ENCODE measurements at regions not wholly inside any gene's neighbourhood (a gene's known extent, or its start where the extent isn't known, plus 50 kb on each side); places are given as distances from the start of the nearest gene placed in this dataset.

DNA sequence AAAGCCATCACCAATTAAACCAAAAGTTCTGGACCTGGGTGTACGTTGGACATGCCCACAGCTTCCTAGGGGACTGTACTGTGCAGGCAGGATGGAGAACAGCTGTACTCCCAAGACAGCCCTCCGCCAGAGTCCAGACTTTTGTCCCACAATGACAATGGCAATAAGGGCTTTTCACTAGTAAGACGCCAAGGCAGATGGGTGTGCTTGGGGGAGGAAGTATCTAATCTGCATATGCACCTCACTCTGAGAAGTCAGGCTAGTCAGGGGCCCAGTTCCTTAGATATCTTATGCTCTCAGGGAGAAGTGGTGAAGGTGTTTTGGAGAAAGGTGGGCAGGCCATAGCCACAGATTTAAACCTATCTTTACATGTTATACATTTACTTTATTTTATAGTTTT lies 85.1 kb upstream of the USP47 start:
- no peak for DNase-seq (ENCODE audit: low read depth in 2 of 2)

DNA sequence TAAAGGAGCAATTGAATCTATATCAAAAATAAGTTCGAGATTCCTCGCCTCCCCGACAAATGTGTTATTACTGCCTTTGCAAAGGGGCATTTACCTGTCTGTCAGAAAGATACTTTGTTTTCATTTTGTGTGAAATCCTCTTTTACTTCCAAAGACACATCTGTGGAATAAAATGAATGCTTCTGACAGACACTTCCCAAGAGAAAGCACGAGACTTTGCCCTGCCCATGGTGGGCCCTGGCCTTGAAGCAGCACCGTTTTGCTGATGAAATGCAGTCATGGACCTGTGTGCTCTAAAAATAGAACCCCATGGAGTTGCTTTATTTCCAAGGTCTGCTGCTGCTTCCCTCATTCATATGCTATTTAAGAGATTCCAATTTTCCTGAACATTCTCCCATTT lies 85.9 kb upstream of the USP47 start:
- DNase-seq (ENCODE audit: low read depth in 2 of 2), result no peak

DNA sequence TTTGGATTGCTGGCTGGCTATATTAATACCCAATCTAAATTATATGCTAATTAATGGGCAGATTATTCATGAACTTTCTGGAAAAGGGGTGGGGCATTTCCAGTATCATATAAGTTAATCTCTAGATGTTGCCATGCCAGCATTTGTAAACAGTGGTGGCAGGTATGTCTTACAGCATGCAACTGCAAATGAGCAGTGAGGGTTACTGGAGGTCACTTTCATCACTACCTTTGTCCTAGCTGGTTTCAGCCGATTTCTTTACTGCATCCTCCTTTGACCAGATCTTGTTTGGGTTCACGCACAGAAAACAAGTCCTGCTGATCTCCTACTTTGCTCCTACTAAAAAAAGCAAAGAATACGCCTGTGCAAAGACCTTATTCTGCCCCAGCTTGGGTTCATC lies 89.1 kb upstream of the USP47 start:
- DNase-seq (ENCODE audit: low read depth in 2 of 2), result no peak

DNA sequence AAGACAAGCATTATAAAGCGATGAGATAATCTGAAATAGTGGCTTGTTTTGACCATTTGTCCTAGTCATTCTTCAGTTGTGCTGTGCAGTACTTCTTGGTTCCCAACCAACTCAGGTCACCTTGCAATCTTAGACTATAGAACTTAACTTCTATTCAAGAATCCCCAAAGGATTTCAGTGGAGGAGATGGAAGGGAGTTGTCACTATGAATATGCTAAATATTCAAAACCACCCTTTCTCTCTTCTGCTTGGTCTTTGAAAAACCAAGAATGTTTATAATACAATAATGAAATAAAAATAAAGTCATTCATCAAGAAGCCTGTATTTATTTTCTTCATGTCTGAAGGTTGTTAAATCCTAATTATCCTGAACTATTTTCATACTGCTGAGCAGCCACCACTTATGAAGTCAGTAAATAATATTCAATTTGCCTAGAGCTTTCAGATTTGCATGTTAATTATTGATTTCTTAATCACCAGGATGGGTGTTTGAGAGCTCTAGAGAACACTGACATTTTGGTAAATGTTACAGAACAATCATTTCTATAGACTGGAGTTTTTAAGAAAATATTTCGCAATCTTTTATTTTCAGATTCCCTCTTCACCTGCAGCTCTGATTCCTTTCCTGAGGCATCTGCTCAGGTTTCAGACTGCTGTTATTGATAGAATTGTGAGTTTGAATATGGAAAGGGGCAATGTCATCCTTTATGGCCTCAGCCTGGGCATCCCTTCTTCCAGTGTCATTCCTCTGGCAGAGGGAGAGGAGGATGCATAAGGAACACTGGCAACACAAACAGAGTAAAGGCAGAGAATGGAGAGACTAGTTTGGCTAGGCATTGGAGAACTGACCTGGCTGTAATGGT lies 91.5 kb upstream of the USP47 start:
- DNase-seq (ENCODE audit: low read depth in 2 of 2), result no peak

DNA sequence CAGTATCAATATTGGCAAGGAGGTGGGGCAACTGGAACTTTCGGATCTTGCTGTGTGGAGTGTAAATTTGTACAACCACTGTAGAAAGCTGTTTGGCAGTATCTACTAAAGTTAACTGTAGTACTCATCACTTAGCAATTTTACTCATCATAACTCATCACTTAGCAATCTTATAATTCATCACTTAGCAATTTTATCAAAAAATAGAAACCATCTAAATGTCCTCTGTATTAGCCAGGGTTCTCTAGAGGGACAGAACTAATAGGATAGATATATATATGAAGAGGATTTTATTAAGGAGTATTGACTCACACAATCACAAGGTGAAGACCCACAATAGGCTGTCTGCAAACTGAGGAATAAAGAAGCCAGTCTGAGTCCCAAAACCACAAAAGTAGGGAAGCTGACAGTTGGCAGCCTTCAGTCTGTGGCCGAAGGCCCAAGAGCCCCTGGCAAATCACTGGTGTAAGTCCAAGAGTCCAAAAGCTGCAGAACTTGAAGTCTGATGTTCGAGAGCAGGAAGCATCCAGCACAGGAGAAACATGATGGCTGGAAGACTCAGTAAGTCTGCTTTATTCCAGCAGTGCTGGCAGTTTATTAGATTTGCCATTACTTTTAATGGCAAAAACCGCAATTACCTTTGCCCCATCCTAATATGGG lies 92.9 kb upstream of the USP47 start:
- DNase-seq (ENCODE audit: low read depth in 2 of 2), result no peak

DNA sequence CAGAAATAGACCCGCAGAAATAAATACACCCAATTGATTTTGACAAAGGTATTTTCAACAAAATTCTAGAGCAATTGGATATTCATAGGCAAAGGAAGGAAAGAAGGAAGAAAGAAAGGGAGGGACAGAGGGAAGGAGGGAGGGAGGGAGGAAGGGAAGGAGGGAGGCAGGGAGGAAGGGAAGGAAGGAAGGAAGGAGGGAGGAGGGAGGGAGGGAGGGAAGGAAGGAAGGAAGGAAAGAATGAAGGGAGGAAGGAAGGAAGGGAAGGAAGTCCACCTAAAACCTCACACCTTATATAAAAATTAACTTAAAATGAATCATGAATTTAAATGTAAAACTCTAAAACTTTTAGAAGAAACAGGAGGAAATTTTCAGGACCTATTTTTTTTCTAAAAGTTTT lies 94.2 kb upstream of the USP47 start:
- no peak for DNase-seq (ENCODE audit: low read depth in 2 of 2)

DNA sequence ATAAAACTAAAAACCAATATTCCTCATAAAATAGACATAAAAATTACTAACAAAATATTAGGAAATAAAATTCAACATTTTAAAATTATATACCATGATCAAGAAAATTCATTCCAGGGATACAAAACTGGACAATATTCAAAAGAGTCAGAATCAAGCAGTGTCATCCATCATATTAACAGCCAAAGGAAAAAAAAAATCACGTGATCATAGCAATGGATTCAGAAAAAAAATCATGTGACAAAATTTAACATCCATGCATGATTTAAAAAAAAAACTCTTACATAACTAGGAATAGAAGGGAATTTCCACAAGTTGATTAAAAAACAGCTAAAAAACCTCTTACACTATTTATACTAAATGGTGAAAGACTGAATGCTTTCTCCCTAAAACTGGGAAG lies 95.3 kb upstream of the USP47 start:
- no peak for DNase-seq (ENCODE audit: low read depth in 2 of 2)

DNA sequence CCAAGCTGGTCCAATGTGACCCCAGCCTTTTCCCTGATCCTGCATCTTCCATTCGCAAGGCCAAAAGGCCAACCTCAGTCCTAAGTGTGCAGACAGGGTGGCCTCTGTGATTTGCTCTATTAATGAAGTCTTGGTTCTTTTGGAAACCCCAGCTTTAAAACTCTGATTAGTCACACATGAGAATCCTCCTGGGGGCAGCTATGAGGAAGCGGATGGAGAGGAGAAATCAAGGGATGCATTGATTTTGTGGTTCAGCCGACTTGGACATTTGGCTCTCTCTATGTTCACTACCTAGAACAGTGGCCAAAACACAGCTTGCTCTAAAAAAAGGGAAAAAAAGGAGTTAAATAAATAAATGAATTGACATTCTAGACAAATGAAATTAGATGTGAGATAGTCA lies 98.6 kb upstream of the USP47 start:
- DNase-seq (ENCODE audit: low read depth in 2 of 2), result no peak

DNA sequence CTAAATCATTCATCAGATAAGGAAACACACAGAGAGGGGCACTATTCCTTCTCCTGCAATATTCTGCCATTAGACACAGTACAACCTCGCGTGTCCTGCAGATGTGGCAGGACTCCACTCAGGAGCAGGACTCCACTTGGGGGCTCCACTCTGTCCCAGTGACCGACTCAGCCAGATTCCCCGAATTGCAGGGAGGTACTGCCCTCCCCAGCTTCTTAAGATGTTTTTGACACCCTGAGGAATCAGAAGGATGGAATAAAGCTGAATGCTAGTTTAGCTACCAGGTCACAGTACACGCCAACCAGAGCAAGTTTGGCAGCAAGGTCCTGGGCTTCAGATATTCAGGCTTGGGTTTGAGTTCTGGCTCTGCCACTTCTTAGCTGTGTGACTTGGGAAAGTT lies 99.3 kb upstream of the USP47 start:
- no peak for DNase-seq (ENCODE audit: low read depth in 2 of 2)

DNA sequence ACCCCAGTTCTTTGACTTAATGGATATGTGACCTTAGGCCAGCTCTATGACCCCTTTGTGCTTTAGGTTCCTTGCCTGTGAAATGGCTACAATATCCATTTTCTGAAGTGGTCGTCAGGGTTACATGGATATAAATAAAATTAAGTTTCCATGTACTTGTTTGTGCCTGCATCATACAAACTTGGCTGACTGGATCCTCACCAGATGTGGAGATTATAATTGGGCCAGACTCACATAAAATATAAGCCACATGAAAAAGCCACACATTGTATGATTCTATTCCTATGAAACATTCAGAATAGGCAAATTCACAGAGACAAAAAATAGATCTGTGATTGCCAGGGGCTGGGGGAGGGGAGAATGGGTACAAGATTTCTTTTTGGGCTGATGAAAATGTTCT lies 100.9 kb upstream of the USP47 start:
- DNase-seq (ENCODE audit: low read depth in 2 of 2), result no peak

DNA sequence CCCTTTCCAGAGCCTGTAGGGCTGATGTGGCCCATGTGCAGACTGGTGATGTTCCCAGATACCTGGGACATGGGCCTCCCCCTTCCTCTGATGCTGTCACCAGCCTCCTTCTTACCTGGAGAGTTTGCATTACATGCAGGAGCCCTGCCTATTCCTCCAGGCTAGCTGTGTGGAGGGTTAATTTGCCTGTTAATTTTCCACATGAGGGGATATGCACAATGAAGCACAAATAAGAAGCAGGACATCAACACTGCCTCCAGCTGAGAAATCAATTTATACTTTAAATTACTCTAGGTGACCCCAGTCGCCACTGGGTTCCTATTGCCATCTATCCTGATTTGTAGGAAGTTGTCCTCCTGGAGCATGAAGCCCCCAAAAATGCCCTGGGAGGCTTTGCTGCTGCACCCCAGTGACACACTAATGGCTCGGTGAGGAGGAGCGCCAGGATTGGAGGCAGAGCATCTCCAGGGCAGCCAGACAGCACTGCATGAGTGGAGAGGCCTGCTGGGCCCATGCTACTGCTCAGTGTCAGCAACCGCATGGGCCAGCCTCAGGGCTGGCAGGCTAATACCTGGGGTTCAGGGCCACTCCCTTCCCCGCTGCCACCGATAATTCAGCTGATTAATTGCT lies 101.6 kb upstream of the USP47 start:
- DNase-seq (ENCODE audit: low read depth in 2 of 2), result no peak

DNA sequence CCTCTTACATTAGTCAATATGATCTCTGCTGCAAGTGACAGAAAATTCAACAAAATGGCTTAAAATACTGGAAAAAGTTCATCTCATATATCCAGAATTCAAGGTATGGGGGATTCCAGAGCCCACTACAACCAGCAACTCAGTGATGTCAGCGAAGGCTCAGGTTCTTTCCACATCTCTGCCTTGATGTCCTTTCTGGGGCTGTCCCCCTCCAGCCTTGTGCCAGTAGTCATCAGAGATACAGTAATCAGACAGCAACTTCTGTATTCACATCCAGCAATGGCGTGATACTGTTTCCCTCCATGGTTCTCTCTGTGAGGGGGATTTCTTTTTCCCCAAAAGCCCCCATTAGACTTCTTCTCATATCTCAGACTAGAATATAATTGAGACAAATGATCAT lies 103.4 kb upstream of the USP47 start:
- DNase-seq (ENCODE audit: low read depth in 2 of 2), result no peak

DNA sequence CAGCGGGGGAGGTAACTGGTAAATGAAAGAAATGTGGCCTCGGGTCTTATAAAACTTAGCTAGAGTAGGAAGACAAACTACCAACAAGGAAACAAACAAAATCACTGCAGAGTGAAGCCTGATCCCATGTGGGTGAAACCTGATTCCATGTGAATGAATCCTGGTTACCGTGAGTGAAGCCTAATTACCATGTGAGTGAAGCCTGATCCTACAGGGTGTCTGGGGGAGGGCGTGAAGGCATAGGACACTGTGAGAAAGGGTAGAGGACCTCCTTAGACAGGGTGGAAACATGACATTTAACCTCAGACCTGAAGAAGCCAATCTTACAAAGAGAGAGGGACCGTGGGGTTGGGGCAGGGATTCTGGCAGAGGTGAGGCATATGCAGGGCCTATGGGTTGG lies 106.2 kb upstream of the USP47 start:
- DNase-seq (ENCODE audit: low read depth in 2 of 2), result no peak

DNA sequence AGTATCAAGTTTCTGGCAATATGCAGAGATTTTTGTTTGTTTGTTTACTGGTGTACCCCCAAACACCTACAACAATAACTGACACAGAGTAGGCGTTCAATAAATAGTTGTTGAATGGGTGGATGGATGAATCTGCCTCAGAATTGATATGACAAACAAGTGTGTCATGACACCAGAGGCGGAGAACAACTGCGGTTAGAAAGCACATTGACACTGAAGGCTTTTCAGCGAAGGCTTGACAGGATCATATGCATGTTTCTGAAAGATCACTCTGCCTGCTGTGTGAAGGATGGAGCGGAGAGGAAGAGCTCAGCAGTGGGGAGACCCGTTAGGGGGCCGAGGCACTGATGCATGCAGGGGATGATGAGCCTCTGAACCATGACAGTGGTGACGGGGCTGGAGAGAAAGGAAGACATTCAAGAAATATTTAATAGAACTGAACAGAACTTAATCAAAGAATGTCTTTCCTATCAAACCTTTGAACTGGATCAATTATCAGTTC lies 108.5 kb upstream of the USP47 start:
- no peak for DNase-seq (ENCODE audit: low read depth in 2 of 2)

DNA sequence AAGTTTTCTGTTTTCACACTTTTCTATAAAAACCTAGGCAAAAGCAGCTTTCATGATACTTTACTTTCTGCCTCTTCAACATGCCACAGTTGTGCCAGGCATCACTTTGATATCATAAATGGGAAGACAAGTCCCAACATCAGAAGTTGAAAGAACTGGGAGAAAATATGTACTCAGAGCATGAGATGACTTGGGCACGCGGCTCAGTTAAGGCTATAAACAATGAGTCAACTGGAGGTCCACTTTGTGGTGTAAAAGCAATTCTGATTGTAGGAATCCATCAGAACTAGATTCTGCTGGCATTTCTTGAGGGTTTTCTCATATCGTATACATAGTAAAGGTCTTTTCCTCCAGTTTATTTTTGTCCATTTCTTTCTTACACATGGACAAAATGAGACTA lies 109.7 kb upstream of the USP47 start:
- no peak for DNase-seq (ENCODE audit: low read depth in 2 of 2)

DNA sequence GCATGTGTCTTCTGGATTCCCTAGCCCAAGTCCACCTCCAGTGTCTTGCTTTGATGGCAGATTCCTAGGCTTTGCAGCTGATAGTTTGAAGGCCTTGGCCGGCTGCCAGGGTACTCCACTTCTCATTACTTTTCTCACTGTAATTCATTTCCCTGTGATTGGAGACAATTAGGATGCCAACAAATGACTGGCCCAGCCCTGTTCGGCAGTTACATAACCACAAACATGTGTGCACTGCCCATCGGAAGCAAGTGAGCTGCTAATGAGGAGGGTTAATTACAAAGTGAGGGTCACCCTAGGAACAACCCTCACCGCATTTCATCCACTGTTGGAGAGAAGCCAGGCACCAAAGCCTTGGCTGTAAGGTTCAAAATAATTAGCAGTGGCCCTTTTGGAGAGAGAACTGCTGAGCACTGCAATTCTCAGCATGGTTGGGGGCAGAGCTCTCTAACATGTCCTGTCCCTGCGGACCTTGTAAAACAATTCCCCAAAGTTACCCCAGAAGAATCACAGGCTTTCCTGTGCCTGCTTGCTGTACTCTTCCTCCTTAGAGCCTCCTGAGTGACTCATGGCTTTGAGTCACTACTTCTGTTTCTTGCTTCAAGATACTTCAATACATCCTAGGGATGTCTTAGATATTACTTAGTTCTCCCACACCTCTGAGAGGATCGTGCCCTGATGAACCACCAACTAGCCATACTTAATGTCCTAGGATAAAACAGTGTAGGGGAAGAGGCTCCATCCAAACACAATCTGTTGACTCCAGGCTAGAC lies 109.7 kb upstream of the GALNT18 start:
- no peak for DNase-seq (ENCODE audit: low read depth in 2 of 2)

DNA sequence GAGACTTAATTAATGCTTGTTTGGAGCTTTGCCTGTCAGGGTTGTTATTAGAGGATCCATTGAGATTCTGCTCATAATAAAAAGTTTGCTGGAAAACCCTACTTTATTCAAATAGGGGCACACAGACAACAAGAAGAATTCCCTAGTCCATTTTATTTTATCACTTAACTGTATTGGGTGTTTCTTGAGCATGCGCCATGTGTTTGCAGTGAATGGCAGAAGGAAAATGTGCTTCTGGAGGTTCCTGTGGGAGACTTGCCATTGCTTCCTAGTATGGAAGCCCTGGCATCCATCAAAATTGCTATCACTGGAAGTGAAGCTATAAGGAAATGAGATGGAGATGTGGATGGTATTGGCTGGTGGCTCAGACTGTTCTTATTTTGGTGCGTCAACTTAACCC lies 106.6 kb upstream of the GALNT18 start:
- DNase-seq (ENCODE audit: low read depth in 2 of 2), result no peak

DNA sequence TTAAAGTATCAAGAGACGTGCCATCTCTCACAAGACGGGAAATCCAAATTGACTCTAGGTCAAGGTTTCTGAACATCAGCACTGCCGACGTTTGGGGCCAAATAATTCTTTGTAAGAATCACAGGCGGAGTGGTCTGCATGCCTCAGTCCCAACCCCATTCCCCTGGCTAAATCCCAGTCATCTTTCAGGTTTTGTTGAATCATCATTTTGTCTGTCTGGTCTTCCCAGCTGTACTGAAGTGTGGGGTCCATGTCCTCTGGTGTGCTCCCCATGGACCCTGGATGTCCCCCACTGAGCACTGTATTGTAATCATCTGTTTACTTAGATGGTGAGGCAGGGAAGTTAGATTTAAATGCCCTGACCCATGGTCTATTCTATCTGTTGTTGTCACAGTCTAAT lies 103.6 kb upstream of the GALNT18 start:
- DNase-seq (ENCODE audit: low read depth in 2 of 2), result no peak

DNA sequence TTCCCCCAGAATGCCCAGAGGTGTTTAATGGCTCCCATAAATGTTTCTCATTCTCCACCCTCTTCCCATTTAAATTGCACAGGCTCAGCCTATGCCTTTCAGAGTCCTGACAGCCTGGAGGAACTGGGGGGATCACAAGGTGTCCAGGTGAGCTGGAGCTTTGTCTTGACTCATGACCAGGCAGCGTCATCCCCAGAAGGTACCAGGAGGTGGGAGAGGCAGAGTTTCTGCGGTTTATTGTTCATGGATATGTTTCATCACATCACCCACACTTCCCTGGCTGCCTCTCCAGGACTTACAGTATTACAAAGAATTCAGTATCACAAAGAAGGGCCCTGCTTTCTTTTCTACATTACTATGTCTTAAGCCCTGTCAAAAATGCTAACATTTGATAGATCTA lies 103.2 kb upstream of the GALNT18 start:
- DNase-seq (ENCODE audit: low read depth in 2 of 2), result no peak

DNA sequence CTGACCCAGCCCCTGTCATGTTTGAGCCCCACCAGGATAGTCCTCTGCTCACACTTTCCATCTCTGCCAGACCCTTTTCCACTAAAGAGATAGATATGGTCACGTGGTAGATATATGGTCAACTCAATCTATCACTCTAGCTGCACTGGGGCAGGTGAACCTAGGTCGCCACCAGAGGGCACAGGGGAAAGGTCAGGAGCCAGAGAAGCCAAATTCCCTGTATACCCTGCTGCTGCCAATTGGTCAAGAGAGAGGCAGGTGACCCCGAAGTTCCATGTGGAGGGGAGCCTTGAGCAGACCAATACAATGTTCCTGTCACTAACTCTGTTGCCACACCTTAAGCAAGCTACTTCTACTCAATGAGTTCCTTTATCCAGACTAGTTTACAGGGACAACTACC lies 101.1 kb upstream of the GALNT18 start:
- no peak for DNase-seq (ENCODE audit: low read depth in 2 of 2)

DNA sequence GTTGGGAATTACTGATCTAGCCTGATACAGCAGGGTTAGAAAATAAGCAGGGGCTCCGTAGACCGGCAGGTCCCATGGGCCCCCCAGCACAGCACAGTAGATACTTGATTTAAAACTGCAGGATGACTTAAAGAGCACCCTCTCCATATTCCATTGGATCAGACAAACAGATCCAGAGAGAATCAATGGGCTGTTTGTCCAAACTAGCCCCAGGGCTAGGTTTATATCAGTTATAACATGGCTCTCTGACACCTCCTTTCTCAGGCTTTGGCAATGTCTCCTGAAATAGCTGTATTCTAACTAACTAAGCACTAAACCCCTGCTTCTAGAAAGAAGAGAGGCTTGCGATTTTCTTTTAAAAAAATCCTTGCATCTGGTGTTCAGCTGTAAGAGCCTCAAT lies 100.4 kb upstream of the GALNT18 start:
- no peak for DNase-seq (ENCODE audit: low read depth in 2 of 2)

DNA sequence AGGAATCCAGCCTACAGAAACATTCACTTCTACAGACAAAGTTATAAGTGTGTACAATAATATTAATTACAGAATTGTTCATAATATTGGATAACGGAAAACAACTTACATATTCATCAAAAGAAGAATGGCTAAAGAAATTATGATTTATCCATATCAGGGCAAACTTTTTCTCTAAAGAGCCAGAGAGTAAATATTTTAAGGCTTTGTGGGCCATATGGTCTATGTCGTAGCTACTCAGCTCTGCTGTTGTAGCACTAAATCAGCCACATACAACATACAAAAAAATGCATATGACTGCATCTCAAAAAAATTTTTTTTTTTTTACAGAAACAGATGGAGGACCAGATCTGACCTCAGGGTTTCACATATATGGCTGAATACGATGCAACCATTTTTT lies 96.7 kb upstream of the GALNT18 start:
- no peak for DNase-seq (ENCODE audit: low read depth in 2 of 2)

Measured in stimulated activated CD4-positive, alpha-beta T cell treated with anti-CD3 and anti-CD28 coated beads, Interleukin-12 subunit alpha, Interleukin-12 subunit beta, amount 100 ng/mL, for 24 hours (primary cell).